SH-SY5Y (cell line): ENCODE measurements at regions not wholly inside any gene's neighbourhood (a gene's known extent, or its start where the extent isn't known, plus 50 kb on each side); places are given as distances from the start of the nearest gene placed in this dataset.

ENCODE experiments used
- GATA2 ChIP-seq: IDR thresholded peaks from 2 replicates; pipeline ENCODE4 v1.6.1; 2011; ENCODE audit warnings: mild to moderate bottlenecking, low read depth, low read length
- GATA3 ChIP-seq: IDR thresholded peaks from 2 replicates; pipeline ENCODE4 v1.6.1; 2011; ENCODE audit warnings: low read depth, mild to moderate bottlenecking, low read length, moderate library complexity

DNA sequence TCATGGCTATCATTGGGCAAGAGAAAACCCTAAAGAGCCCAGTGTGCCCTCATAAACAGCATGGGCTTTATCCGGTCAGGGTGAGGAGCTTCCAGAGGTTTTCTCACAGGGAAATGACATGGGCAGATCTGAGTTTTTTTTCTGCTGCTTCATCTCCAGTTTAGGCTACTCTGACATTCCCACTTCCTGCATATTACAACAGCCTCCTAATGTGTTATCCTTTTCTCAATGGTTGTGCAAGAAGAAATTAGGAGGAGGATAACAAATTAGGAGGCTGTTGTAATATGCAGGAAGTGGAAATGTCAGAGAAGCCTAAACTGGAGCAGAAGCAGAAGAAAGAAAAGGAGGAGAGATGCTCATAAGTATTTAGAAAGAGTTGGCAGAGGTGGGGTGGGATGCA lies 175.6 kb downstream of the MTHFS start:
- TF ChIP-seq GATA3 (no peak), GATA2 (no peak)
